NCI-H1436 (cell line): ENCODE measurements at regions not wholly inside any gene's neighbourhood (a gene's known extent, or its start where the extent isn't known, plus 50 kb on each side); places are given as distances from the start of the nearest gene placed in this dataset.
"Not testable (repeated sequence)": the region's sequence is repeated elsewhere in the genome, so short reads cannot be mapped to it uniquely, and the experiment has no call there.

Source experiments
- DNase-seq: peaks from one replicate; lab custom pipeline; 2025; lab: John Stamatoyannopoulos, UW

GRCh38 chr4:137394018-137394417 lies 138.3 kb downstream of the PCDH18 start:
- no peak for DNase-seq

- DNase-seq: no peak
Observed at GRCh38 chr4:137393044-137393443, 139.2 kb downstream of the PCDH18 start.

- no peak for DNase-seq
Observed at GRCh38 chr4:137390707-137391106, 141.6 kb downstream of the PCDH18 start.

GRCh38 chr4:137389911-137390520 lies 142.3 kb downstream of the PCDH18 start:
- no peak for DNase-seq

- DNase-seq: no peak
Observed at GRCh38 chr4:137387924-137388323, 144.4 kb downstream of the PCDH18 start.

- no peak for DNase-seq
Observed at GRCh38 chr4:137384476-137384875, 147.8 kb downstream of the PCDH18 start.

- DNase-seq: no peak
Observed at GRCh38 chr4:137378821-137379220, 153.5 kb downstream of the PCDH18 start.

- no peak for DNase-seq
Observed at GRCh38 chr4:137378393-137378792, 153.9 kb downstream of the PCDH18 start.

GRCh38 chr4:137376312-137376711 lies 156.0 kb downstream of the PCDH18 start:
- no peak for DNase-seq

- DNase-seq: no peak
Observed at GRCh38 chr4:137375111-137375850, 157.0 kb downstream of the PCDH18 start.

- no peak for DNase-seq
Observed at GRCh38 chr4:137370679-137371078, 161.6 kb downstream of the PCDH18 start.

GRCh38 chr4:137370206-137370633 lies 162.1 kb downstream of the PCDH18 start:
- no peak for DNase-seq

- DNase-seq: no peak
Observed at GRCh38 chr4:137367620-137368019, 164.7 kb downstream of the PCDH18 start.

GRCh38 chr4:137363496-137363895 lies 168.8 kb downstream of the PCDH18 start:
- no peak for DNase-seq

GRCh38 chr4:137361756-137362470 lies 170.4 kb downstream of the PCDH18 start:
- no peak for DNase-seq

GRCh38 chr4:137360761-137361160 lies 171.5 kb downstream of the PCDH18 start:
- DNase-seq: no peak

GRCh38 chr4:137359691-137360315 lies 172.5 kb downstream of the PCDH18 start:
- no peak for DNase-seq

- DNase-seq: not testable (repeated sequence)
Observed at GRCh38 chr4:137354562-137354961, 177.7 kb downstream of the PCDH18 start.

- no peak for DNase-seq
Observed at GRCh38 chr4:137347371-137347770, 184.9 kb downstream of the PCDH18 start.

GRCh38 chr4:137345597-137345996 lies 186.7 kb downstream of the PCDH18 start:
- DNase-seq: no peak

- no peak for DNase-seq
Observed at GRCh38 chr4:137343221-137343620, 189.1 kb downstream of the PCDH18 start.

- no peak for DNase-seq
Observed at GRCh38 chr4:137333031-137333430, 199.3 kb downstream of the PCDH18 start.

- no peak for DNase-seq
Observed at GRCh38 chr4:137312257-137312656, 220.0 kb downstream of the PCDH18 start.
